NCI-H2107 treated with DMSO at 0.1 percent for 48 hours (cell line): ENCODE measurements at regions not wholly inside any gene's neighbourhood (a gene's known extent, or its start where the extent isn't known, plus 50 kb on each side); places are given as distances from the start of the nearest gene placed in this dataset.

Source experiments
- DNase-seq: peaks from one replicate; lab custom pipeline; 2025; ENCODE audit not compliant: unreplicated experiment; lab: John Stamatoyannopoulos, UW

- DNase-seq = no peak
These were observed 108.7 kb downstream of the EN1 start for GRCh38 chr2:118738524-118739308.

- DNase-seq = no peak
These were observed 109.3 kb downstream of the EN1 start for GRCh38 chr2:118738106-118738505.

GRCh38 chr2:118737684-118738083 lies 109.8 kb downstream of the EN1 start:
- no peak for DNase-seq

GRCh38 chr2:118732432-118732831 lies 115.0 kb downstream of the EN1 start:
- DNase-seq = no peak

- DNase-seq = no peak
These were observed 116.0 kb downstream of the EN1 start for GRCh38 chr2:118731413-118731812.

GRCh38 chr2:118730405-118730804 lies 117.0 kb downstream of the EN1 start:
- DNase-seq = no peak

- DNase-seq = no peak
These were observed 117.7 kb downstream of the EN1 start for GRCh38 chr2:118729760-118730159.

GRCh38 chr2:118728984-118729383 lies 118.5 kb downstream of the EN1 start:
- DNase-seq = no peak

GRCh38 chr2:118726821-118727220 lies 120.6 kb downstream of the EN1 start:
- no peak for DNase-seq

GRCh38 chr2:118723394-118723793 lies 124.1 kb downstream of the EN1 start:
- no peak for DNase-seq

- DNase-seq = no peak
These were observed 124.5 kb downstream of the EN1 start for GRCh38 chr2:118722976-118723375.

- DNase-seq = no peak
These were observed 125.5 kb downstream of the EN1 start for GRCh38 chr2:118721817-118722551.

- no peak for DNase-seq
These were observed 126.6 kb downstream of the EN1 start for GRCh38 chr2:118720866-118721265.

GRCh38 chr2:118718921-118719320 lies 128.5 kb downstream of the EN1 start:
- no peak for DNase-seq

GRCh38 chr2:118716102-118716501 lies 131.3 kb downstream of the EN1 start:
- no peak for DNase-seq

GRCh38 chr2:118714118-118714517 lies 133.3 kb downstream of the EN1 start:
- DNase-seq = no peak

- no peak for DNase-seq
These were observed 135.8 kb downstream of the EN1 start for GRCh38 chr2:118711603-118712002.

- no peak for DNase-seq
These were observed 137.0 kb downstream of the EN1 start for GRCh38 chr2:118710481-118710880.

GRCh38 chr2:118709786-118710185 lies 137.7 kb downstream of the EN1 start:
- no peak for DNase-seq

- DNase-seq = no peak
These were observed 140.6 kb downstream of the EN1 start for GRCh38 chr2:118706844-118707243.

GRCh38 chr2:118706371-118706770 lies 141.1 kb downstream of the EN1 start:
- no peak for DNase-seq

- no peak for DNase-seq
These were observed 142.4 kb downstream of the EN1 start for GRCh38 chr2:118705032-118705431.
